Heart left ventricle (tissue), 16 donors: ENCODE measurements at regions not wholly inside any gene's neighbourhood (a gene's known extent, or its start where the extent isn't known, plus 50 kb on each side); places are given as distances from the start of the nearest gene placed in this dataset.

ENCODE experiments used
- ATAC-seq, 4 donors: fragments of 200-7000 bp; cut with Tn5 transposase; one replicate each; pipeline ENCODE4 v1.9.1; 2020 to 2022; ENCODE audit warnings: moderate library complexity in 4 of 4, mild to moderate bottlenecking in 3 of 4, moderate number of reproducible peaks in 1 of 4
- DNase-seq, 5 donors: peaks; one replicate each; pipeline ENCODE4 v3.0.0-alpha.2; 2020
- H3K27ac ChIP-seq, 12 donors: fragments of 200-600 bp; sonication (generic) in 4 of 12; one replicate each; pipeline versions ENCODE4 v1.5.0 to v1.8.0; 2016 to 2022; ENCODE audit warnings: mild to moderate bottlenecking in 2 of 12
- H3K27me3 ChIP-seq, 9 donors: fragments of 200-600 bp; sonication (generic) in 2 of 9; one replicate each; pipeline versions ENCODE4 v1.5.1 to v1.8.0; 2016 to 2022; ENCODE audit warnings: mild to moderate bottlenecking in 3 of 9
- H3K36me3 ChIP-seq, 9 donors: fragments of 200-600 bp; sonication (generic) in 2 of 9; one replicate each; pipeline versions ENCODE4 v1.5.0 to v1.8.0; 2018 to 2022; ENCODE audit warnings: mild to moderate bottlenecking in 2 of 9
- H3K4me1 ChIP-seq, 12 donors: fragments of 200-600 bp; sonication (generic) in 4 of 12; one replicate each; pipeline versions ENCODE4 v1.5.0 to v1.8.0; 2016 to 2022; ENCODE audit warnings: mild to moderate bottlenecking in 3 of 12
- H3K4me3 ChIP-seq, 12 donors: fragments of 200-600 bp; sonication (generic) in 4 of 12; one replicate each; pipeline versions ENCODE4 v1.5.0 to v1.8.0; 2017 to 2022; ENCODE audit warnings: mild to moderate bottlenecking in 9 of 12, moderate library complexity in 4 of 12
- H3K9me3 ChIP-seq, 12 donors: fragments of 200-600 bp; sonication (generic) in 4 of 12; one replicate each; pipeline versions ENCODE4 v1.5.0 to v1.8.0; 2016 to 2022; ENCODE audit warnings: mild to moderate bottlenecking in 1 of 12
- CTCF ChIP-seq, 12 donors: fragments of 200-600 bp; sonication (generic) in 4 of 12; IDR thresholded peaks; one replicate each; pipeline versions ENCODE4 v1.5.0 to v1.8.0; 2018 to 2022; ENCODE audit warnings: antibody characterized with exemption in 12 of 12, mild to moderate bottlenecking in 5 of 12
- POLR2A ChIP-seq, 2 donors: fragments of 450-650 bp; IDR thresholded peaks; one replicate each; pipeline ENCODE4 v1.6.1; 2017; ENCODE audit warnings: antibody characterized with exemption in 2 of 2, mild to moderate bottlenecking in 2 of 2, moderate library complexity in 2 of 2
- WGBS, 4 donors: extraction: QIAGEN DNeasy Blood & Tissue Kit in 2 of 4; methylation state at CpG; one replicate each; pipeline versions ENCODE4 v1.1.5 to v1.1.7; 2013 to 2018; 5-methylcytosine and 5-hydroxymethylcytosine counted together
- intact Hi-C, 10 donors: fragments of 100-400 bp; cut with DNase I; formaldehyde crosslinking; loops; one replicate each; pipeline versions ENCODE4 v1.11.1 to v1.14.2; 2022
- donor health status: ischemic (EF 13 %, LVEDD 7.1; RV severe dilation, severe dysfunction).
- donor health status: healthy with polysubstance abuse.
- donor health status: DM: no; HTN: yes; CAD: no.
- donor health status: DM: no; HTN: no; CAD: no.
- donor health status: ischemic (EF 25% LVEDD 6.9; RV normal size, moderate dysfunction).
- donor health status: ischemic (EF 25% LVEDD 5.7; RV mildly dilated, moderate dysfunction).
- donor health status: healthy.
- donor health status: DM: yes; HTN: yes; CAD: no.
- donor health status: ischemic (EF 35%, LVEDD 5.7; RV mildly dilated, moderate dysfunction).
- donor health status: nonischemic (EF 11% LVEDD 7.7; RV severe dilation, severe dysfunction).
- donor health status: DM: yes; HTN: yes; CAD: no.
- donor health status: PGD.
- donor health status: ischemic (EF 29% LVEDD 5.4; RV normal size, mild dysfunction).
- donor health status: nonischemic (EF 23%, LVEDD 6.1; RV moderate dilation, normal function).

GRCh38 chr3:147119989-147120388, 286.4 kb downstream of the ZIC4 start:
- intact Hi-C loops, result loop anchor here in 1 of 10 donors (10.0 kb wide), 1 partner anchor 955 kb away; no protein-coding TSS in a partner anchor
- Histone ChIP-seq H3K36me3 (no peaks in the 10 kb centered on the region), H3K27me3 (no peaks in the 10 kb centered on the region), H3K9me3 (no peaks in the 10 kb centered on the region), H3K27ac (no peak overlapping the region), H3K4me3 (no peak overlapping the region), H3K4me1 (no peaks in the 10 kb centered on the region)
- ATAC-seq (no peak), DNase-seq (no peak)
- 21 to 32% (median 28%) methylated on average over 4 of the region's 4 CpGs for whole genome bisulfite sequencing, 4 donors
- TF ChIP-seq POLR2A (IDR thresholded peaks at IDR 0.05) (no peak), CTCF (IDR thresholded peaks at IDR 0.05) (peak in 6 of 12 donors; percentile 19 to 42 (median 40))

- no peak overlapping the region for H3K27ac ChIP-seq
- TF ChIP-seq POLR2A (IDR thresholded peaks at IDR 0.05) (no peak), CTCF (IDR thresholded peaks at IDR 0.05) (no peak)
- ATAC-seq (no peak), DNase-seq (no peak)
- no peak overlapping the region for H3K4me3 ChIP-seq
- no peaks in the 10 kb centered on the region for H3K4me1 ChIP-seq
- H3K9me3 ChIP-seq, result no peaks in the 10 kb centered on the region
- H3K36me3 ChIP-seq, result no peaks in the 10 kb centered on the region
- intact Hi-C loops, result no loop called here
- 63 to 72% (median 65%) methylated on average over 3 of the region's 3 CpGs for WGBS, 4 donors
- no peaks in the 10 kb centered on the region for H3K27me3 ChIP-seq
Measured at GRCh38 chr3:147119346-147119745, 287.0 kb downstream of the ZIC4 start.

GRCh38 chr3:147118611-147119010, 287.7 kb downstream of the ZIC4 start:
- DNase-seq (no peak), ATAC-seq (no peak)
- Histone ChIP-seq H3K4me1 (no peaks in the 10 kb centered on the region), H3K9me3 (no peaks in the 10 kb centered on the region), H3K4me3 (no peak overlapping the region), H3K36me3 (no peaks in the 10 kb centered on the region), H3K27ac (no peak overlapping the region), H3K27me3 (no peaks in the 10 kb centered on the region)
- no peak for TF ChIP-seq CTCF (IDR thresholded peaks at IDR 0.05)
- TF ChIP-seq POLR2A (IDR thresholded peaks at IDR 0.05), result no peak
- WGBS, 4 donors, result 66 to 74% (median 72%) methylated on average over 5 of the region's 5 CpGs
- intact Hi-C loops, result no loop called here

GRCh38 chr3:147117631-147118030, 288.7 kb downstream of the ZIC4 start:
- ATAC-seq (no peak), DNase-seq (no peak)
- Histone ChIP-seq H3K4me1 (no peaks in the 10 kb centered on the region), H3K4me3 (no peak overlapping the region), H3K27me3 (no peaks in the 10 kb centered on the region), H3K9me3 (no peaks in the 10 kb centered on the region), H3K36me3 (no peaks in the 10 kb centered on the region), H3K27ac (no peak overlapping the region)
- intact Hi-C loops, result no loop called here
- TF ChIP-seq POLR2A (IDR thresholded peaks at IDR 0.05), result no peak
- 69 to 80% (median 77%) methylated on average over 4 of the region's 4 CpGs for WGBS, 4 donors

GRCh38 chr3:147113293-147114044, 292.9 kb downstream of the ZIC4 start:
- H3K4me1 ChIP-seq, result no peaks in the 10 kb centered on the region
- intact Hi-C loops, result no loop called here
- TF ChIP-seq CTCF (IDR thresholded peaks at IDR 0.05) (no peak), POLR2A (IDR thresholded peaks at IDR 0.05) (no peak)
- WGBS, 4 donors, result 79 to 82% (median 82%) methylated on average over 3 of the region's 3 CpGs
- H3K27me3 ChIP-seq, result no peaks in the 10 kb centered on the region
- no peaks in the 10 kb centered on the region for H3K36me3 ChIP-seq
- no peak overlapping the region for H3K27ac ChIP-seq
- no peak for ATAC-seq
- H3K4me3 ChIP-seq, result no peak overlapping the region
- no peak for DNase-seq
- H3K9me3 ChIP-seq, result peaks cover 0 to 12% (median 0%) of the 10 kb centered on the region in 12 donors
